Activated effector memory CD4-positive, alpha-beta T cell treated with anti-CD3 and anti-CD28 coated beads, Interleukin-2, amount 50 U/mL, for 16 hours (primary cell): ENCODE measurements at regions not wholly inside any gene's neighbourhood (a gene's known extent, or its start where the extent isn't known, plus 50 kb on each side); places are given as distances from the start of the nearest gene placed in this dataset.
A peak's percentile ranks its signal among the peaks of the same experiment; 100 is the strongest.

ENCODE experiments used
- DNase-seq: peaks from one replicate; pipeline ENCODE4 v3.0.0-alpha.2; 2020

GRCh38 chr10:63866075-63866746 is 345.0 kb downstream of the REEP3 start:
- DNase-seq: peak; percentile 72

GRCh38 chr10:63866747-63867140 is 345.5 kb downstream of the REEP3 start:
- DNase-seq: no peak

- DNase-seq: no peak
Observed at GRCh38 chr10:63878428-63878827, 357.2 kb downstream of the REEP3 start.

- DNase-seq: no peak
Observed at GRCh38 chr10:63883861-63884260, 362.7 kb downstream of the REEP3 start.

- DNase-seq: no peak
Observed at GRCh38 chr10:63884426-63884825, 363.2 kb downstream of the REEP3 start.

GRCh38 chr10:63885156-63885555 is 364.0 kb downstream of the REEP3 start:
- DNase-seq: no peak

- no peak for DNase-seq
Observed at GRCh38 chr10:63886281-63887022, 365.3 kb downstream of the REEP3 start.

GRCh38 chr10:63887023-63887589 is 365.9 kb downstream of the REEP3 start:
- DNase-seq: no peak

GRCh38 chr10:63887600-63888370 is 366.6 kb downstream of the REEP3 start:
- no peak for DNase-seq

GRCh38 chr10:63889803-63890202 is 368.6 kb downstream of the REEP3 start:
- no peak for DNase-seq

GRCh38 chr10:63896992-63897391 is 375.8 kb downstream of the REEP3 start:
- no peak for DNase-seq

- DNase-seq: no peak
Observed at GRCh38 chr10:63899673-63900300, 378.6 kb downstream of the REEP3 start.

- no peak for DNase-seq
Observed at GRCh38 chr10:63901228-63901627, 380.0 kb downstream of the REEP3 start.

GRCh38 chr10:63901881-63902280 is 380.7 kb downstream of the REEP3 start:
- no peak for DNase-seq

- DNase-seq: no peak
Observed at GRCh38 chr10:63910806-63911205, 389.6 kb downstream of the REEP3 start.

GRCh38 chr10:63915240-63915639 is 394.0 kb downstream of the REEP3 start:
- DNase-seq: no peak

GRCh38 chr10:63917363-63917762 is 396.2 kb downstream of the REEP3 start:
- DNase-seq: no peak

GRCh38 chr10:63919575-63920279 is 398.5 kb downstream of the REEP3 start:
- DNase-seq: no peak

GRCh38 chr10:63920926-63921325 is 399.7 kb downstream of the REEP3 start:
- DNase-seq: no peak

- DNase-seq: no peak
Observed at GRCh38 chr10:63921908-63922467, 400.8 kb downstream of the REEP3 start.

- no peak for DNase-seq
Observed at GRCh38 chr10:63922468-63923284, 401.5 kb downstream of the REEP3 start.
